ENCODE measurements at regions not wholly inside any gene's neighbourhood (a gene's known extent, or its start where the extent isn't known, plus 50 kb on each side); places are given as distances from the start of the nearest gene placed in this dataset.
A peak's percentile ranks its signal among the peaks of the same experiment; 100 is the strongest.

DNA sequence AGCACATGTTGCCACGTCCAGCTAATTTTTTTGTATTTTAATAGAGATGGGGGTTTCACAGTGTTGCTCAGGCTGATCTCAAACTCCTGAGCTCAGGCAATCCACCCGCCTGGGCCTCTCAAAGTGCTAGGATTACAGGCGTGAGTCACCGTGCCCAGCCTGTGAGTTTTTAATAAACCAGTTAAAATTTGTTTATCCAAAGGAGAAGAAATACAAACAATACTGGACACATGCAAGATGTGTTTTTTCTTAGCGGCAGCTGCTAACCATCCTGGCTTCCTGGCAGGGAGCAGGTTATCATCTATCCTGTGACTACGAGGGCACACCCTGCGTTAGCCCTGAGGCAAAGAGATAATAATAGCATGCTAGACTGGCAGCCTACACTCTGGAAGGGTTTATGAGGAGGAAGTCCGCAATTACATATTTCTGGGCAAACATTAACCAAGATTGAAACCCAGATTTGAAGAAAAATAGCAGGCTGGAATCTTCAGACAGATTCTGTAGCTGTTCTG, 191.4 kb downstream of the SPRY1 start:
- H3K27ac Mint-ChIP-seq, result no peak overlapping the region
- no peak overlapping the region for H3K4me3 Mint-ChIP-seq
- ChIA-PET POLR2A (no interaction called here), CTCF (interaction anchor here (1.6 kb wide), 1 partner anchor 24 kb away, joined by 3 read pairs; no protein-coding TSS in a partner anchor)
- H3K9me3 Mint-ChIP-seq, result no peaks in the 10 kb centered on the region
- no peaks in the 10 kb centered on the region for H3K27me3 Mint-ChIP-seq
- no peaks in the 10 kb centered on the region for H3K36me3 Mint-ChIP-seq
- DNase-seq, result no peak
- intact Hi-C loops (cut with micrococcal nuclease), result no loop called here
- H3K4me1 Mint-ChIP-seq (ENCODE audit: low read depth), result no peaks in the 10 kb centered on the region

DNA sequence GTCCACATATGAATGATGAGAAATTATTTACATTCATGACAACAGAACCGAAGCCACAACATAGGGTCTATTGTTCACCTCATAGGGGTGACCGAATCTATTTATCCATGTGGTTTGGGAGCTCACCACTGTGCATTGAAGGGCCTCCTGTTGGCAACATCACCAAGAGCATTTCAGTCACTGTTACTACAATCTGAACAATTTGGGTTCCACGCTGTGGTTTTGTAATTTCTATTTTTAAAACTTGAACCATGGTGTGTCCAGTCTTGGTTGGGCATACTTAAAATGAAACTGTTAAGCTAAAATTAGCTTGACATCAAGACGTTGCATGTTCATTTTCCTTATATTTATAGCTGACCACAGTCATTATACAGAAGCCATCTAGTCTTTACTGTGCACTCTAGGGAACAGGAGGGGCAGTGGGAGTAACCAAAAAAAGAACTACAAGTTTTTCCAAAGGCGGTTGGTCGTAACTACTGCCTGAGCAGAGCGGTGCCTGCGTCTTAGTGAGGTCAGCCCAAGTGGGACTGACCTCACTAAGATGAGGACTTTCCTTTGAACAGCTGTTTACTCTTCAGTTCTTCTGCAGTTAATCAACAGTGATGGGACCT, 192.1 kb downstream of the SPRY1 start:
- Mint-ChIP-seq H3K9me3 (no peaks in the 10 kb centered on the region), H3K36me3 (no peaks in the 10 kb centered on the region), H3K27ac (no peak overlapping the region), H3K4me1 (ENCODE audit: low read depth) (no peaks in the 10 kb centered on the region), H3K27me3 (no peaks in the 10 kb centered on the region), H3K4me3 (no peak overlapping the region)
- POLR2A ChIA-PET, result no interaction called here
- CTCF ChIA-PET, result interaction anchor here (1.6 kb wide), 1 partner anchor 24 kb away, joined by 3 read pairs; no protein-coding TSS in a partner anchor
- DNase-seq, result no peak
- intact Hi-C loops (cut with micrococcal nuclease), result no loop called here

DNA sequence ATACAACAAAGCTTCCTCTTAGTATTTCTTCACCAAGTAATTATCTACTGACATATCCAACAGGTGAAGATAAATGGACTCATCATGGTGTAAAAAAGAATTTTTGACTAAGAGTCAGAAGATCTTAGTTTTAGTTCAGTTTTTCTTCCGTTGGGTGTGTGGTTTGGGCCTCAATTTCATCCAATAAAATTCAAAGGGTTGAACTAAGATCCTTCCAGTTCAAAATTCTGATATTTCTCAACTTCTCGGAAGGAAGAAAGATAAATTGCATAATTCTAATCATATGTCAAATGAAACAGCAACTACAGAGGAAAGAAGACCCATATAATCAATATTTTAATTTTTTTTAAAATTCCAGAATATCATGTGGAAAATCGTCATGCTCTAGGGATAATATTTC, 192.7 kb downstream of the SPRY1 start:
- H3K27ac Mint-ChIP-seq, result no peak overlapping the region
- no peak overlapping the region for H3K4me3 Mint-ChIP-seq
- CTCF ChIA-PET, result no interaction called here
- intact Hi-C loops (cut with micrococcal nuclease), result no loop called here
- POLR2A ChIA-PET, result no interaction called here
- no peaks in the 10 kb centered on the region for H3K27me3 Mint-ChIP-seq
- no peaks in the 10 kb centered on the region for H3K9me3 Mint-ChIP-seq
- DNase-seq, result no peak
- no peaks in the 10 kb centered on the region for H3K36me3 Mint-ChIP-seq
- H3K4me1 Mint-ChIP-seq (ENCODE audit: low read depth), result no peaks in the 10 kb centered on the region

DNA sequence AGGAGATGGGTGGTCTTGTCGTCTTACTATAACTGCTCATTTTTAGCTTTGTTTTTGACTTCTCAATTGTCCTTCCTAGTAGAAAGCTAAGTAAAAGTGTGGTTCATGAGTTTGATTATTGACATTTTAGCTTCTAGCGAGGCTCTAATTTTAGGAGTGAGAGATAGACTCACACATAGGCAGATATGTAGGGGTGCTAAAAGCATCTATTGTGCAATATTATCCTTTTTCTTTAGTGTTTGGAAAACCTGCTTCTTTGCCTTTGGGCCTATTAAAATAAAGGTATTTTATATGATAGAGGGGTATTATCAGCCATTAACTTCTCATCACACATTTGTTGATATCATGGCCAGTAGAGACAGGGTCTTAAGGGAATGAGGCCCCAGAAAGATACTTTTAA, 195.3 kb downstream of the SPRY1 start:
- ChIA-PET POLR2A (no interaction called here), CTCF (no interaction called here)
- no peaks in the 10 kb centered on the region for H3K9me3 Mint-ChIP-seq
- no peaks in the 10 kb centered on the region for H3K36me3 Mint-ChIP-seq
- H3K27me3 Mint-ChIP-seq, result no peaks in the 10 kb centered on the region
- H3K27ac Mint-ChIP-seq, result no peak overlapping the region
- DNase-seq, result no peak
- H3K4me1 Mint-ChIP-seq (ENCODE audit: low read depth), result no peaks in the 10 kb centered on the region
- H3K4me3 Mint-ChIP-seq, result no peak overlapping the region
- intact Hi-C loops (cut with micrococcal nuclease), result no loop called here

DNA sequence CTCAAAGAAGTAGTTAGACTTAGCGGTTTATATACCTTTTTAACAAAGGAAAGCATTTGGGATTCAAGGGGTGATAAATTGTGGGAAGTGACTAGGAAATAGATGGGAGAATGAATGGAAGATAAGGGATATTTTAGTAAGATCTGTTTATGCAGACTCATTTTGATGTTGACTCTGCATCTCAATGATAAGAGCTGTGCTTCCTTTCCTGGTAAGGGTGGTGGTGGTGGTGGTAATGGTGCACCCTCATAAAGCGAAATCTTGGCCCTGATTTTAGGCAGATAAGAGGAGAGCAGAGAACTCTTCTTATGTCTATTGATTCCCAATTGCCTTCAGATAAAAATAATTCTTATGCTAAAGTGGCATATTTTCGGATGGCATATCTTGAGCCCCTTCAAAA, 197.1 kb downstream of the SPRY1 start:
- no peaks in the 10 kb centered on the region for H3K36me3 Mint-ChIP-seq
- H3K4me1 Mint-ChIP-seq (ENCODE audit: low read depth), result no peaks in the 10 kb centered on the region
- no peaks in the 10 kb centered on the region for H3K27me3 Mint-ChIP-seq
- no peak overlapping the region for H3K4me3 Mint-ChIP-seq
- intact Hi-C loops (cut with micrococcal nuclease), result no loop called here
- H3K9me3 Mint-ChIP-seq, result no peaks in the 10 kb centered on the region
- DNase-seq, result no peak
- no peak overlapping the region for H3K27ac Mint-ChIP-seq
- CTCF ChIA-PET, result no interaction called here
- POLR2A ChIA-PET, result no interaction called here

- no peak for DNase-seq
- H3K9me3 Mint-ChIP-seq, result no peaks in the 10 kb centered on the region
- H3K27me3 Mint-ChIP-seq, result no peaks in the 10 kb centered on the region
- H3K4me1 Mint-ChIP-seq (ENCODE audit: low read depth), result peaks cover 15% of the 10 kb centered on the region
- ChIA-PET POLR2A (no interaction called here), CTCF (no interaction called here)
- H3K4me3 Mint-ChIP-seq, result no peak overlapping the region
- intact Hi-C loops (cut with micrococcal nuclease), result no loop called here
- H3K36me3 Mint-ChIP-seq, result no peaks in the 10 kb centered on the region
- no peak overlapping the region for H3K27ac Mint-ChIP-seq
These were observed 200.2 kb downstream of the SPRY1 start for GRCh38 chr4:123596805-123597204.

- H3K9me3 Mint-ChIP-seq, result no peaks in the 10 kb centered on the region
- no peaks in the 10 kb centered on the region for H3K36me3 Mint-ChIP-seq
- H3K27me3 Mint-ChIP-seq, result no peaks in the 10 kb centered on the region
- H3K4me1 Mint-ChIP-seq (ENCODE audit: low read depth), result peaks cover 18% of the 10 kb centered on the region
- POLR2A ChIA-PET, result no interaction called here
- H3K4me3 Mint-ChIP-seq, result no peak overlapping the region
- no peak overlapping the region for H3K27ac Mint-ChIP-seq
- no peak for DNase-seq
- intact Hi-C loops (cut with micrococcal nuclease), result no loop called here
- CTCF ChIA-PET, result no interaction called here
These were observed 201.0 kb downstream of the SPRY1 start for GRCh38 chr4:123597586-123597985.

GRCh38 chr4:123598331-123598730, 201.7 kb downstream of the SPRY1 start:
- CTCF ChIA-PET, result no interaction called here

GRCh38 chr4:123599061-123599919, 202.7 kb downstream of the SPRY1 start:
- ChIA-PET POLR2A (no interaction called here), CTCF (no interaction called here)
- no peaks in the 10 kb centered on the region for H3K9me3 Mint-ChIP-seq
- no peaks in the 10 kb centered on the region for H3K36me3 Mint-ChIP-seq
- intact Hi-C loops (cut with micrococcal nuclease), result no loop called here
- H3K27ac Mint-ChIP-seq, result no peak overlapping the region
- DNase-seq, result no peak
- peaks cover 20% of the 10 kb centered on the region for H3K4me1 Mint-ChIP-seq (ENCODE audit: low read depth)
- H3K4me3 Mint-ChIP-seq, result no peak overlapping the region
- H3K27me3 Mint-ChIP-seq, result no peaks in the 10 kb centered on the region

More at GRCh38 chr4:123598331-123598730, 201.7 kb downstream of the SPRY1 start:
- Mint-ChIP-seq H3K36me3 (no peaks in the 10 kb centered on the region), H3K9me3 (no peaks in the 10 kb centered on the region), H3K4me1 (ENCODE audit: low read depth) (peaks cover 20% of the 10 kb centered on the region), H3K27ac (no peak overlapping the region), H3K27me3 (no peaks in the 10 kb centered on the region), H3K4me3 (no peak overlapping the region)
- POLR2A ChIA-PET, result no interaction called here
- intact Hi-C loops (cut with micrococcal nuclease), result no loop called here
- no peak for DNase-seq

- H3K27me3 Mint-ChIP-seq, result no peaks in the 10 kb centered on the region
- ChIA-PET POLR2A (no interaction called here), CTCF (no interaction called here)
- DNase-seq, result peak; percentile 38
- no peaks in the 10 kb centered on the region for H3K36me3 Mint-ChIP-seq
- H3K4me3 Mint-ChIP-seq, result no peak overlapping the region
- H3K9me3 Mint-ChIP-seq, result no peaks in the 10 kb centered on the region
- H3K4me1 Mint-ChIP-seq (ENCODE audit: low read depth), result peaks cover 20% of the 10 kb centered on the region
- intact Hi-C loops (cut with micrococcal nuclease), result loop anchor here (2.0 kb wide), 1 partner anchor 17 kb away; no protein-coding TSS in a partner anchor
- peak overlapping the region; percentile 30 for H3K27ac Mint-ChIP-seq
These were observed 203.6 kb downstream of the SPRY1 start for GRCh38 chr4:123599920-123600810.

- CTCF ChIA-PET, result interaction anchor here (1.4 kb wide), 1 partner anchor 37 kb away, joined by 3 read pairs; no protein-coding TSS in a partner anchor
- DNase-seq, result no peak
- Mint-ChIP-seq H3K27ac (no peak overlapping the region), H3K36me3 (no peaks in the 10 kb centered on the region), H3K9me3 (no peaks in the 10 kb centered on the region), H3K27me3 (no peaks in the 10 kb centered on the region), H3K4me1 (ENCODE audit: low read depth) (peaks cover 22% of the 10 kb centered on the region), H3K4me3 (no peak overlapping the region)
- POLR2A ChIA-PET, result no interaction called here
- intact Hi-C loops (cut with micrococcal nuclease), result loop anchor here (2.0 kb wide), 1 partner anchor 16 kb away; no protein-coding TSS in a partner anchor
These were observed 204.7 kb downstream of the SPRY1 start for GRCh38 chr4:123600987-123601904.

Measured in activated CD4-positive, alpha-beta memory T cell treated with anti-CD3 and anti-CD28 coated beads for 36 hours (primary cell).